ENCODE measurements at regions not wholly inside any gene's neighbourhood (a gene's known extent, or its start where the extent isn't known, plus 50 kb on each side); places are given as distances from the start of the nearest gene placed in this dataset.
"Not testable (repeated sequence)": the region's sequence is repeated elsewhere in the genome, so short reads cannot be mapped to it uniquely, and the experiment has no call there.

GRCh38 chr18:73059280-73059679 is 191.5 kb upstream of the NETO1 start:
- no peak for DNase-seq

- no peak for DNase-seq
Measured at GRCh38 chr18:73047688-73048087, 179.9 kb upstream of the NETO1 start.

GRCh38 chr18:73045037-73045436 is 177.2 kb upstream of the NETO1 start:
- DNase-seq, result no peak

- no peak for DNase-seq
Measured at GRCh38 chr18:73043611-73044010, 175.8 kb upstream of the NETO1 start.

- DNase-seq, result no peak
Measured at GRCh38 chr18:73043211-73043610, 175.4 kb upstream of the NETO1 start.

GRCh38 chr18:73040247-73040646 is 172.5 kb upstream of the NETO1 start:
- DNase-seq, result no peak

GRCh38 chr18:73038336-73038735 is 170.5 kb upstream of the NETO1 start:
- DNase-seq, result no peak

- DNase-seq, result no peak
Measured at GRCh38 chr18:73023975-73024374, 156.2 kb upstream of the NETO1 start.

- DNase-seq, result no peak
Measured at GRCh38 chr18:73009691-73010090, 141.9 kb upstream of the NETO1 start.

- no peak for DNase-seq
Measured at GRCh38 chr18:73007915-73008308, 140.1 kb upstream of the NETO1 start.

- DNase-seq, result no peak
Measured at GRCh38 chr18:73007195-73007914, 139.6 kb upstream of the NETO1 start.

GRCh38 chr18:73006331-73006730 is 138.5 kb upstream of the NETO1 start:
- no peak for DNase-seq

GRCh38 chr18:73004260-73004659 is 136.5 kb upstream of the NETO1 start:
- no peak for DNase-seq

- DNase-seq, result no peak
Measured at GRCh38 chr18:72999971-73000607, 132.3 kb upstream of the NETO1 start.

- DNase-seq, result no peak
Measured at GRCh38 chr18:72995558-72995957, 127.8 kb upstream of the NETO1 start.

GRCh38 chr18:72993250-72993649 is 125.5 kb upstream of the NETO1 start:
- DNase-seq, result no peak

- DNase-seq, result no peak
Measured at GRCh38 chr18:72991379-72991778, 123.6 kb upstream of the NETO1 start.

GRCh38 chr18:72987570-72987969 is 119.8 kb upstream of the NETO1 start:
- not testable (repeated sequence) for DNase-seq

- no peak for DNase-seq
Measured at GRCh38 chr18:72986103-72986502, 118.3 kb upstream of the NETO1 start.

- no peak for DNase-seq
Measured at GRCh38 chr18:72985686-72986085, 117.9 kb upstream of the NETO1 start.

- no peak for DNase-seq
Measured at GRCh38 chr18:72984290-72984689, 116.5 kb upstream of the NETO1 start.

- DNase-seq, result no peak
Measured at GRCh38 chr18:72973841-72974240, 106.1 kb upstream of the NETO1 start.

GRCh38 chr18:72965616-72966015 is 97.8 kb upstream of the NETO1 start:
- no peak for DNase-seq

GRCh38 chr18:72958195-72958594 is 90.4 kb upstream of the NETO1 start:
- not testable (repeated sequence) for DNase-seq

GRCh38 chr18:72948439-72948838 is 80.7 kb upstream of the NETO1 start:
- no peak for DNase-seq

Data from fibroblast of skin of back (primary cell).